HG03064 (cell line): ENCODE measurements at regions not wholly inside any gene's neighbourhood (a gene's known extent, or its start where the extent isn't known, plus 50 kb on each side); places are given as distances from the start of the nearest gene placed in this dataset.

Experiments used
- ATAC-seq: cut with Tn5 transposase; IDR thresholded peaks from one replicate; pipeline ENCODE4 v1.9.1; 2021; ENCODE audit warnings: low read depth; ENCODE audit not compliant: unreplicated experiment

DNA sequence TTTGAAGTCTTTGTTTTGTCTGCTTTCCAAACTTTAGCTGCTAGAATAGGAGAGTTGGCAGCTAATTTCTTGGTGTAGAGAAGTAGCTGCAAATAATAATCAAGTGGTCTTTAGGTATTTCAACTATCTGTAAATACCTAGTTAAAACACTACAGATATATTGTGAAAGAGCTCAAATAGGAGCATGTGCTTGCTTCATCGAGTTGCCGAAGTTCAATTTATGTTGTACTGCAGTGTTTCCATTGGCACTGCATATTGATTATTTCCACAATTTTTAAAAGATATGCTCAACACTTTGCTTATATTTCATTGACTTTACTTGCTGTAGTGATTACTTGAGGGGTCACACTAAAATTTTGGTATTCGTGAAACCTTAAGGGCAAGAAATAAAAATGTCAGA, 131.6 kb upstream of the BMP4 start:
- ATAC-seq, result no peak

DNA sequence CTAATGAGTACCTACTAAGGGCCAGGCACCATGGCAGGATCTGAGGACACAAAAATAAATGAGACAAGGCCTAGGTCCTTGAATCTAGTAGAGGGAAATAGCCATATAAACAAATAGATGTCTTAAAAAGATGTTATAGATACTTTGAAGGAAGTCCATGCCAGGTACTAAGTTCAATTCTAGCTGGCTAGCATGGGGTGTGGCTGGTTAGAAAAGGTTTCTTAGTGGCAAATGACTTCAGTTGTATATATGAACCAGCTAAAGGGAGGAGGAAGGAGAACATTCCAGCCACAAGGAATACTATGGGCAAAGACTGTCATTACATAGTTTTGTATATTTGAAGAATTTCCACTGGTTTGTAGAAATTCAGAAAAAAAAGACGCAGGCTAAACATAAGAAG, 133.6 kb upstream of the BMP4 start:
- ATAC-seq, result no peak

DNA sequence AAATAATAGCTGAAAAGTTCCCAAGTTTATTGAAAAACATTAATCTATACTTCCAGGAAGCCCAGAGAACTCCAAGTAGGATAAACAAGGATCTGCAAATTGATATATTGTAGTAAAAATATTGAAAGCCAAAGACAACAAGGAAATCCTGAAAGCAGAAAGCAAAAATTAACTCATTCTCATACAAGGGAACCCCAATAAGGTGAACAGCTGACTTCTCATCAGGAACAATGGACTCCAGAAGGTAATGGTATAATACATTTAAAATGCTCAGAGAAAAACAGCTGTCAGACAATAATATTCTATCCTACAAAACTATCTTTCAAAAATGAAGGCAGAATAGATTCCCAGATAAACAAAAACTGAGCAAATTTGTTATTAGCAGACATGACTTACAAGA, 138.1 kb upstream of the BMP4 start:
- no peak for ATAC-seq

DNA sequence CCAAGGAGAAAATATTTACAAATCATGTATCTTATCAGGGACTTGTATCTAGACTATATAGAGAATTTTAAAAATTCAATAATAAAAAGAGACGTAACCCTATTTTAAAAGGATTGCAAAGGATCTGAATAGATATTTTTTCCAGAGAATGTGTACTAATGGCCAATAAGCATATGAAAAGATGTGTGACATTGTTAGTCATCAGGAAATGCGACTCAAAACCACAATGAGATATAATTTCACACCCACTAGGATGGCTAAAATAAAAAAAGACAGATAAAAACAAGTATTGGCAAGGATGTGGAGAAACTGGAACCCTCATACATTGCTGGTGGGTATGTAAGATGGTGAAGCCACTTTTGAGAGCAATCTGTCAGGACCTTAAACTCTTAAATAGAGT, 141.9 kb upstream of the BMP4 start:
- ATAC-seq, result no peak

DNA sequence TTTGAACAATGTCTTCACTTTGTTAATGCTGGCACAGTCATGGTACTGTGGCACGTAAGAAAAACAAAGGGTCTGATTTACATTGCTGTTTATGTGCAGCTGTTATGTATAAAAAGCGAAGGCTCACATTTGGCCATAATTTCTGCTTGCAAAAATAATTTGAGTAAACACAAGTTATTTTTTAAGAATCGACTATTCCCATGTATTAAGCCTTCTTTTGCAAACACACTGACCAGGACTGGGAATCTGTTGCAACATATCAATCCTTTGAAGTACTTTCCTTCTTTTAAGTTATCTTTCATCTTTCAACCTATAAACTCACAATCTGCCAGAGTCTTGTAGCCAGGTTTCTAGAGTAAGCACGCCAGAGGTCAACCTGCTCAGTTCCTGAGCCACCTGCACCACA, 145.4 kb upstream of the BMP4 start:
- no peak for ATAC-seq

DNA sequence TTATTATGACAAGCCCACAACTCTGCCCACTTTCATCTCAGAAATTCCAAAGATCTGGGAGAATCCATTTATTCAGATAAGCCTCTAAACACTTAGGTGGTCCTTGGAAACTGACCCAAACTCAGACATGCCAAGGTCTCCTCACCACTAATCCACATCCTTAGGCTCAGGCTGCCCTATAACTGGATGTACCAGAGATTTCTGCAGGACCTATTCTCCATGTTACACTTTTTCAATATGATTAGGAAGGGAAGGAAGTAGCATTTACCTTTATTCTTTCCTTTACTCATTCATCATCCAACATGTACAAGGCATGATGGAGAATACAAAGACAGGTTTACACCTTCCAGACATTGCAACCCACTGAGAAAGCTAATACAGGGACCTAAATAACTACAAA, 145.9 kb upstream of the BMP4 start:
- no peak for ATAC-seq

DNA sequence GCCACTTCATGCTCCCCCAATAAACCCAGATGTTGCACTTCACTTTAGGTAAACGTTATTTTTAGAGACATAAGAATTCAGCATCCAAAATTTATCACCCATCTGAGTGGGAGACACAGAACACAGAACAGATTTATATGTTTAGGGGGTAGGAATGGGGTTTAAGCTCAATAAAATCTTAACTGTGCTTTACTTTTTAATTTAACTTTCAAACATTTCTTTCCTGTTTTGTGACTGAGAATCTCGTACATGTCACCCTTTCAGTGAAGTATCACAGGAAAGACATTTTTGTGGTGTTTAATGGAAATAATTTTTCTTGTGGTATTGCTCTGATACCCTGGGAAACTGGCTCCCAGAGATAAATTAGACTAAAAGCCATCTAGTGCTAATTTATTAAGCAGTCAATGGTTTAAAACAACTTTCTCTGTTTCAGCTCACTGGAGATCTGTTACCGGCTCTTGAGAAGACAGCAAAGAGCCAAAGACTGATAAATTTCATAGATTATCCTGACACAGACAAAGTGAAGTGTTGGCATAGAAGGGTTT, 148.0 kb upstream of the BMP4 start:
- no peak for ATAC-seq

DNA sequence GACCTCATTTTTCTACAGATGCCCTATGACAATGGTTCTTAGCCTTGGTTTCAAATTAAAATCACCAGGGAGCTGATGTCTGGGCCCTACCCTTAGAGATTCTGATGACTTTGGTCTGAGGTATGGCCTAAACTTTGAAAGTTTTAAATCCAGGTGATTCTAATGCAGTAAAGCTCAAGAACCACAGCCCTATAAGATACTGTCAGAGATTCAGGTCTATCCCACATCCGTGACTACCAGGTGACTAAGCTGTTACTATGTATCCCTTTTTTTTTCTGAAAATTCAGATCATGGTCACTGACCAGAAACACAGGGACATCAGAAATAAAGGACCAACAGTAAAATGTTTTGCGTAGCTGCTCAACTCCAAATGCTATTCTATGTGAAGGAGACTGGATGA, 148.8 kb upstream of the BMP4 start:
- ATAC-seq, result no peak

DNA sequence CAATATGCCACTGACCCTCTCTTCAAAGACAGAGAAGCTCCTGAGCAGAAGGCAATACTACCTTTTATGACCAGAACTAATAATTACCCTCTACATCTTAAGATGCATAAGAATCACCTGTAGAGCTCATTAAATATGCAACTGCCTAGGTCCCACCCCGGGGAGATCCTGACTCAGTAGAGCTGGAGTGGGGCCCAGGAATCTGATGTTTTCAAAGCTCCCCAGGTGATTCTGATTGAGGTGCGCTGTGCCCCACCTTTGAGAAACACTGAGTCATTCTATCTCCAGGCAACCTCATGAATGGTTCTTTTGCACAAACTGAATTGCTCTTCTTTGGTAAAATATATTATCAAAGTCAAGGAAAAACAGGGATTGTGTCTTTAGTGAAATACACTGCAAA, 149.3 kb upstream of the BMP4 start:
- no peak for ATAC-seq

DNA sequence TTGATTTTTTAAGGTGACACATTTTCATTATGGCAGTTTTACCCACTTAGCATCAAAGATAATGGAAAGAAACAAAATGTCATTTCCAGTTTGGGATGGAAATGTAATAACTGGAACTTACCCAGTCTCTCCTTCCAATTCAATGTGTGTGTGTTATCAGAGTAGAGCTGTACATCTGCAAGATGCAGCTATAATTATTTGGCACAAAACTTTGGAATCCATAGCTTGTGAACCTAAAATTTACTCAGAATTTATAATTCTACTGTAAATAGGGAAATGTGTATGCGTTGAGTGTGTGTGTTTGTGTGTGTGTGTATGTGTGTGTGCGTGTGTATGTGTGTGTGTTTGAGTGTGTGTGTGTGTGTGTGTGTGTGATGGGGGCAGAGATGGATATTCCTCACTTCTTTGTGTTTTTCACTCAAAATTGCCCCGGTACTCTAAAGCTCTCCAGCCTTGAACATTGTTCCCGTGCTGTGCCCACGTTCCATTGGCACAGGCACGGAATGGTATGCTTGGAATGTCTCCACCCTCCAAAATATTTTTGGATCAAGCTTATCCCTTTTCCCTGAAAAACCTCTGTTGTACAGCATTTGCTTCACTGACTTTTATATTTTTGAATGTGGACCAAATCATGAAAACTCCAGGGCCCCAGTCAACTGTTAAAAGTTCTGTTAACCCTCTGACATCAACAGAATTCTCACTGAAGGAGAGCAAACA, 150.2 kb upstream of the BMP4 start:
- no peak for ATAC-seq

DNA sequence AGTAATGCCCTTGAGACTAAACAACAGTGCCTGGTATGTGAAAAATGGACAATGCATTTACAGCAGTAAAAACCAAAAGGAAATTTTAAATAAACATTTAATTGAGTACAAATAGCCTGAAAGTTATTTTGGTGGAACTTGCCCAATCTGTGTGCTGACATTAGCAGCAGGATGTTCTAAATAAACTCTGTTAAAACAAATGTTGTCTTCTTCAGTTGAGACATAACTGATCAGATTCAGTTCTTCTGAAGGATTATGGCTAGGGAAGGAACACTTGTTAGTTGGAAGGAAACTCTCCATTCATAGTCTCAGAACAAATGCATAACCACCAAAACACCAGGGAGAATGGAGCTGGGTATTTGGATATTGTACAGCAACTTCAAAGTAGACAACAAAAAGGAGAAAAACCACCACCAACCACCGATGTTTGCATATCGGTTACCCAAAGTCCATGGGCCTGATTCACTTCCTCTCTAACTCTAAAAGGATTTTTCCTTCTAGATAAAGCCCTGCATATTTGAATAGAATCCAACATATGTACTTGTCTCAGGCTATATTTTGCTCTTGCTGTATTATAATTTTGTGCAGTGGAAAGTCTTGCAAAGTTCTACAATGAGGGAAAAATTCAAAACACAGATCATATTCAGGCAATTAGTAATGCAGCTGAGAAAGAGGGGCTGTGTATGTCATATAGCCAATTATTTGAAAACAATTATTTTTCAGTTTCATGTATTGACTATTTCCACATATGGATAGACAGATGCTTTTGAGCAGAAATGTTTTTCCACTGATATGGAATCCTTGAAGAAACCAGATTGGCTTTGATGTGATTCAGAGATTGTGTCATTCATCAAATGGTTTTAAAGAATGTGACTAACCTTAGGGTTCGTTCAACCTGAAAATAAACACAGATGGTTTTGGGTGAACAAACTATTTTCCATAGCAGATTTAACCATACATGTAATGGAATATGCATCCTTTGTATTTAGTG, 152.2 kb upstream of the BMP4 start:
- ATAC-seq, result no peak

DNA sequence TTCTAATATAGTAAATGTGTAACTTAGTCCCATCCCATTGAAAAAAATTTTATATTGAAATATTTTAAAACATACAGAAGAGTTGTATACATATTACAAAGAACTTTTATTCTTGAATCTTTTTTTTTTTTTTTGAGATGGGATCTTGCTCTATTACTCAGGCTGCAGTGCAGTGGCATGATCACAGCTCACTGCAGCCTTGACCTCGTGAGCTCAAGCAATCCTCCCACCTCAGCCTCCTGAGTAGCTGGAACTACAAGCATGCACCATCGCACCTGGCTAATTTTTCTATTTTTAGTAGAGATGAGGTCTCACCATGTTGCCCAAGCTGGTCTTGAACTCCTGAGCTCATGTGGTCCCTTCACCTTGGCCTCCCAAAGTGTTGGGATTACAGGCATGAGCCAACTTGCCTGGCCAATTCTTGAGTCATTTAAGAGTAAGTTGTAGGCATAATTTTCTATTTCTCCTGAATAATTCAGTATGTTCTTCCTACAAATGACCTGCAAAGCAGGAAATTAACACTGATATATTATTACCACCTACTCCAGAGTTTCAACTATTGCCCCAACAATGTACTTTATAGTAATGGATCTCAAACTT, 153.0 kb upstream of the BMP4 start:
- ATAC-seq, result no peak

DNA sequence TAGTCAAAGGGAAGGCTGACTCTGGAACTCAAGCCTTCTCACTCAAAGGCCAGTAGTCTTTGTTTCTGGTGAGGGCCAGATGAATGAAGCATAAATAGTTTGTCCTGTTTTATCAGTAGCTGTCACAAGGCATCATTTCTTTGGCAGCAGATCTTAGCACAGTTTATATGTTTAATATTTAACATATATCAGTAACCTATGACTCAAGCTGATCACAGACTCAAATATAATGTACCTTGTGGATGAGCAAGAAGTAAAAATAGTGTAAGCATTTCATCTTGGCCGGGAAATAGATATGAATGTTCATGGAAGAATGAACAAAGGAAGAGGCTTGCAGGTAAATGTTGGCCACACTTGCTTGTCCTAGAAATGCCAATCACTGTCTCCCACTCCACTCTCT, 158.3 kb upstream of the BMP4 start:
- no peak for ATAC-seq

DNA sequence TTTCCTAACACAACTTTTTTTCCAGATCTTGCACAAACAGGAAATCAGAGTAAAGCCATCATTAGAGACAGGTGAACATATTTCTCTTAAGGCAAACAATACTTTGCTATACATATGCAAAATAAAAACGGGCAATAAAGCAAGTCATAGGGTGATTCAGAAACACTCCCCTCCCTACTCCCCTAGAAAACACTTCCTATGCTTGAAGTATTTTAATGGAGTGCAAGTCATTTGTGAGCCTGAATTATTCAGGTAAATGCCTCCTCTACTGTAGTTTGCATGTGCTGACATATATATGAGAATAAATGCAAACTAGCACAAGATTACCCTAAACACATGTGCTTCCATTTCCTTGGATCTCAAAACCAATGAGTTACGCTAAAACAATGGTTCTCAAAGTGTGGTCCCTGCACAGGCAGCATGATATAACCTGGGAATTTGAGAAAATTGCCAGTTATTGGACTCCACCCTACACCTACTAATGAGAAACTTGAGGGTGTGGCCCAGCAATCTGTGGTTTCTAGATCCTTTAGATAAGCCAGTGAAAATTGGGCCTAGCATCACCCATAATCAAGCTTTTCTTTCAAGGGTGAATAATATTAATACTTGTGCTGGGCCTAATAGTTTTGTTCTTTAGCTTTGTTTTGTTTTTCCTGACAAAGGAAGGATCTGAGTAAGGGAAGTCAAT, 159.7 kb upstream of the BMP4 start:
- no peak for ATAC-seq

DNA sequence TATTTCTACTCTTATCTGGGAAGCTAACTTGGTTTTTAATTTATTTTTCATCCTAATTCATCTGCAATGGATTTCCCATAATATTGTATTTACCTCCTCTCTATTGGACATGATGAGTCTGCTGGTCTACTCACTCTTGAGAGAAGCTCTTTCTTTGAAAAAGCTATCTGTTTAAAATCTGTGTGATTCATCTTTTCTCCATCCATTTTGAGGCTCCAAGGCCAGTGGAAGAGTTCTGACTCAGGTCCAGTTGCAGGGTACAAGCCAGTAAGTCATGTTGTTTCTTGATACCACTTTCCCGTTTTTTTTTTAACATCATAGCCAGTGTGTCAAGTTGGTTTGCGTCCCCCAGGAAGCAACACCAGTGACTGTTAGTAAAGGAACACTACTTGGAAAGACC, 160.3 kb upstream of the BMP4 start:
- no peak for ATAC-seq

DNA sequence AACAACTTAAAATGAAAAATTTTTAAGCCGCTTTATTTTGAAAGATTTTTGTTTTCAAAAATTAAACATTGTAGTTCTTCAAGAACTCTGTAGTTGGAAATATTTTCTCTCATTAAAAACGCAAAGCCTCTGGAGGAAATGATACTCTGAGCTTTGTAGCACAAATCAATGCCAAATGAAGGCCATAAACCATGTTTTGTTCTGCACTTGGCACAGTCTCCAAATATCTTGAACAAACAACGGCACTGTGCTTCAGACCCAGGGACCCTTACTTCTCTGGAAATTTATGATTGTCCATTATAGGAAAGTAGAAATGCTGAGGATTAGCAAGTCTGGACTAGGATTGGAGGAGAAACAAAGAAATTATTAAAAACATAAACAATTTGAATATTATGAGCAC, 160.8 kb upstream of the BMP4 start:
- ATAC-seq, result no peak

DNA sequence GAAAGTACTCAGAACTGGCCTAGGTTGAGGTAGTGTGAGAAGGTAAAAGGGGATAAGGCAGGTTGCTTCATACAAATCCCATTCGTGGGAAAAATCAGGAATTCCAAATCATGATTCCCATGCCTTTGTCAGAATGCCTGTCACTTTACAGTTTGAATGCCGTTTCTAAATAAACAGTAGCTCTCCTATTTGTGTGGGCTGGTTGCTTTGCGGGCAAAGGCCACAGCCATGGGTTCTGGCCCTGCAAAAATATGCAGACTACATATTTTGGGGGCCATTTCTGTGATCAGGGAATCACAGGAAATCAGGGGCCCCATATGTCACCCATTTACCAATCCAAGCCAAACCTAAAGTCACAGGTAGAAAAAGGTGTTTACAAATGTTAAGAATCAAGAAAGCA, 161.3 kb upstream of the BMP4 start:
- no peak for ATAC-seq

DNA sequence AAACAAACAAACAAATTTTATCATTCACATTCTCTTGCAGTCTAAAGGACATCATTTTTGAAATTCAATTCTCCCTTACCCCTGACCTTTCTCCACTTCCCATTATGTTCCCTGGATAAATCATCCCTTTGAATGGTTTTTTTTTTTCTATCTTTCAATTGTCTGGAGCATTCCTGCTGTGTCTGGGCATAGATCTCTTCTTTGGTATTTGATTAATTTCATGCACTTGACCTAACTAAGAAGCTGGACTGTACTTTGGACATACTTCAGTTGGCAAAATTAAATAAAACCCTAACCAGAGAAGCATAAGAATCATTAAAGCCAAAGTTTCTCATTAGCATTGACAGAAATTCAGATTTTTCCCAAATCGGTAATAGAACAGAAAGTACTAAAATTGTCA, 163.6 kb upstream of the BMP4 start:
- no peak for ATAC-seq

DNA sequence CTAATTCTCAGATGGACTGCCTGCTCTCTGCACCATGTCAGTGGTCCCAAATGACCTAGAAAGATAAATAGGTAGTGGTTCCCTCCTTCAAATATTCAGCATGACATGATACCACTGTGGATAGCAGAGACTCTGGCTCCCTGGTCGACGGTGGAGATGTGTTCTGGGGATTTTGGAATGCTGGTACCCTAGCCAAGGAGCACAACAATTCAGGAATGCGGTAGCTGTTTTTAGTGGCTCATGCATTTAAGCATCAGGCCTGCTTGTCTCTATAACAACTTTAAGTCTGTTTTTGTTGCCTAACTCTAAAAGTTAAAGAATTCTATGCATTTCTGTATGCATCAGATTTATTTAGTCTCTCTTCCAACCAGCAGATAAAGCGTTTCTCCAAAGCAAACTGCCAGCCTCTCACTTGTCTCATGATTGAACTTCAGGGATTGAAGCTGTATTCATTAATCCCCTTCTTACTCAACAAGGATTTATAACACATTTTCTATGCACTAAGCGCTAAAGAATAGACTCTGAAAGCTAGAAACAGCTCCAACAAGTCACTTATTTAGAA, 164.9 kb upstream of the BMP4 start:
- ATAC-seq, result no peak

DNA sequence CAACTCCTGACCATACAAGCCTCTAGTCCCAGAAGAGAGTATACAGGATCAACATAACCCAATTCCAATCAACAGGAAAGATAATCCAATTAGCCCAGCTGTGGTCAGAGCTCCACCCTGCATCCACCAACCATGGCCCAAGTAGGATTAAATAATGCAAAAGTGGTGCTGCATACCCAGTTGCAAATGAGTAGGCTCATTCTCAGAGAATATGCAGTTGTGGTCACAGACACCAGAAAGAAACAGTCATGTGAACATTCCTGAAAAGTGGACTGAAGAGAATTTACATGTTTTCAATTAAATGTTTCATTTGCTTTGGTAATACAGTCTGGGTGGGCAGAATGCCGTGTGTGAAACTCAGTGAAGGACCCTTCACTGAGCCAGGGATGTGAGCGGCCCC, 167.2 kb upstream of the BMP4 start:
- no peak for ATAC-seq
